ENCODE measurements at regions not wholly inside any gene's neighbourhood (a gene's known extent, or its start where the extent isn't known, plus 50 kb on each side); places are given as distances from the start of the nearest gene placed in this dataset.
"Not testable (repeated sequence)": the region's sequence is repeated elsewhere in the genome, so short reads cannot be mapped to it uniquely, and the experiment has no call there.

- not testable (repeated sequence) for DNase-seq
Measured at GRCh38 chr15:26244782-26245181, 381.7 kb upstream of the ATP10A start.

- no peak for DNase-seq
Measured at GRCh38 chr15:26243382-26243781, 380.3 kb upstream of the ATP10A start.

- DNase-seq = no peak
Measured at GRCh38 chr15:26242565-26243071, 379.5 kb upstream of the ATP10A start.

GRCh38 chr15:26235864-26236263, 372.7 kb upstream of the ATP10A start:
- no peak for DNase-seq

GRCh38 chr15:26234976-26235767, 372.0 kb upstream of the ATP10A start:
- DNase-seq = no peak

GRCh38 chr15:26232691-26233090, 369.6 kb upstream of the ATP10A start:
- no peak for DNase-seq

- no peak for DNase-seq
Measured at GRCh38 chr15:26231096-26231495, 368.0 kb upstream of the ATP10A start.

- DNase-seq = no peak
Measured at GRCh38 chr15:26224266-26224665, 361.1 kb upstream of the ATP10A start.

GRCh38 chr15:26223720-26224119, 360.6 kb upstream of the ATP10A start:
- no peak for DNase-seq

- DNase-seq = no peak
Measured at GRCh38 chr15:26222781-26223180, 359.7 kb upstream of the ATP10A start.

GRCh38 chr15:26217043-26217442, 353.9 kb upstream of the ATP10A start:
- DNase-seq = not testable (repeated sequence)

GRCh38 chr15:26214290-26214689, 351.2 kb upstream of the ATP10A start:
- DNase-seq = no peak

GRCh38 chr15:26213427-26213826, 350.3 kb upstream of the ATP10A start:
- DNase-seq = no peak

- no peak for DNase-seq
Measured at GRCh38 chr15:26212109-26212508, 349.0 kb upstream of the ATP10A start.

GRCh38 chr15:26210980-26211379, 347.9 kb upstream of the ATP10A start:
- no peak for DNase-seq

GRCh38 chr15:26201177-26201858, 338.2 kb upstream of the ATP10A start:
- DNase-seq = no peak

- no peak for DNase-seq
Measured at GRCh38 chr15:26200427-26200826, 337.3 kb upstream of the ATP10A start.

GRCh38 chr15:26197719-26198118, 334.6 kb upstream of the ATP10A start:
- DNase-seq = no peak

- DNase-seq = no peak
Measured at GRCh38 chr15:26197060-26197459, 333.9 kb upstream of the ATP10A start.

GRCh38 chr15:26191193-26191592, 328.1 kb upstream of the ATP10A start:
- no peak for DNase-seq

GRCh38 chr15:26186138-26186537, 323.0 kb upstream of the ATP10A start:
- DNase-seq = not testable (repeated sequence)

- DNase-seq = no peak
Measured at GRCh38 chr15:26182441-26182840, 319.3 kb upstream of the ATP10A start.

- no peak for DNase-seq
Measured at GRCh38 chr15:26179906-26180305, 316.8 kb upstream of the ATP10A start.

GRCh38 chr15:26178640-26179220, 315.6 kb upstream of the ATP10A start:
- no peak for DNase-seq
